ENCODE measurements at regions not wholly inside any gene's neighbourhood (a gene's known extent, or its start where the extent isn't known, plus 50 kb on each side); places are given as distances from the start of the nearest gene placed in this dataset.

DNA sequence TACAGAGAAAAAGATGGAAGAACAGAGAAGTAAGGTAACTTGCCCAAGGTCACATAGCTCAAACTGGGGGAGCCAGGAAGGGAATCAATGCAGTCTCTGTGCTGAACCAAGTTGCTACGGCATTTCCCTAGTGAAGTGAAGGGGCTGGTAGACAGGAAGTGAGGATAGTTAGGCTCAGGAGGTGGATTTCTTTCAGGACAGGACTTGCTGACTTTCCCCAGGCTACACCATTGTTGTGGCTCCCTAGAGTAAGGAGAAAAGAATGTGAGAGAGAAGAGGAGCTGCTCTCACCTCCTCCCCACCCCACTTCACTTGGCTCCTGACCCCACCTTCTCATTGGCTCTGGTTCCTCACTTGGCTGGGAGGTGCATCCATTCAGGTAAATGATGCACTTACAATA, 316.9 kb downstream of the INHBA start:
- TF ChIP-seq, protein P1, sequence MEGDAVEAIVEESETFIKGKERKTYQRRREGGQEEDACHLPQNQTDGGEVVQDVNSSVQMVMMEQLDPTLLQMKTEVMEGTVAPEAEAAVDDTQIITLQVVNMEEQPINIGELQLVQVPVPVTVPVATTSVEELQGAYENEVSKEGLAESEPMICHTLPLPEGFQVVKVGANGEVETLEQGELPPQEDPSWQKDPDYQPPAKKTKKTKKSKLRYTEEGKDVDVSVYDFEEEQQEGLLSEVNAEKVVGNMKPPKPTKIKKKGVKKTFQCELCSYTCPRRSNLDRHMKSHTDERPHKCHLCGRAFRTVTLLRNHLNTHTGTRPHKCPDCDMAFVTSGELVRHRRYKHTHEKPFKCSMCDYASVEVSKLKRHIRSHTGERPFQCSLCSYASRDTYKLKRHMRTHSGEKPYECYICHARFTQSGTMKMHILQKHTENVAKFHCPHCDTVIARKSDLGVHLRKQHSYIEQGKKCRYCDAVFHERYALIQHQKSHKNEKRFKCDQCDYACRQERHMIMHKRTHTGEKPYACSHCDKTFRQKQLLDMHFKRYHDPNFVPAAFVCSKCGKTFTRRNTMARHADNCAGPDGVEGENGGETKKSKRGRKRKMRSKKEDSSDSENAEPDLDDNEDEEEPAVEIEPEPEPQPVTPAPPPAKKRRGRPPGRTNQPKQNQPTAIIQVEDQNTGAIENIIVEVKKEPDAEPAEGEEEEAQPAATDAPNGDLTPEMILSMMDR (IDR thresholded peaks at IDR 0.05; ENCODE audit: control extremely low read depth in 1 of 3, insufficient read depth in 1 of 3, low read depth in 1 of 3, low read length in 3 of 3), result no peak
- TF ChIP-seq EP300 (IDR thresholded peaks at IDR 0.05; ENCODE audit: borderline replicate concordance in 1 of 2, low read depth in 2 of 2, low read length in 2 of 2) (no peak), SP2 (IDR thresholded peaks at IDR 0.05; ENCODE audit: low read length) (no peak)
- TF ChIP-seq, protein P2, sequence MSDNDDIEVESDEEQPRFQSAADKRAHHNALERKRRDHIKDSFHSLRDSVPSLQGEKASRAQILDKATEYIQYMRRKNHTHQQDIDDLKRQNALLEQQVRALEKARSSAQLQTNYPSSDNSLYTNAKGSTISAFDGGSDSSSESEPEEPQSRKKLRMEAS (IDR thresholded peaks at IDR 0.05), result no peak
